HG02870 (cell line): ENCODE measurements at regions not wholly inside any gene's neighbourhood (a gene's known extent, or its start where the extent isn't known, plus 50 kb on each side); places are given as distances from the start of the nearest gene placed in this dataset.

Experiments used
- ATAC-seq: cut with Tn5 transposase; IDR thresholded peaks from one replicate; pipeline ENCODE4 v1.9.1; 2021; ENCODE audit warnings: mild to moderate bottlenecking, moderate library complexity; ENCODE audit not compliant: unreplicated experiment

- no peak for ATAC-seq
These were observed 128.5 kb upstream of the DST start for GRCh38 chr6:56771189-56771588.

- ATAC-seq = no peak
These were observed 127.4 kb upstream of the DST start for GRCh38 chr6:56770011-56770520.

- no peak for ATAC-seq
These were observed 125.3 kb upstream of the DST start for GRCh38 chr6:56767892-56768531.

- ATAC-seq = no peak
These were observed 124.7 kb upstream of the DST start for GRCh38 chr6:56767435-56767834.

- ATAC-seq = peak; percentile 79
These were observed 124.1 kb upstream of the DST start for GRCh38 chr6:56766806-56767178.

- no peak for ATAC-seq
These were observed 123.6 kb upstream of the DST start for GRCh38 chr6:56766139-56766805.

- ATAC-seq = no peak
These were observed 122.8 kb upstream of the DST start for GRCh38 chr6:56765494-56765893.

- peak; percentile 52 for ATAC-seq
These were observed 121.4 kb upstream of the DST start for GRCh38 chr6:56764081-56764566.

GRCh38 chr6:56761651-56762050, 119.0 kb upstream of the DST start:
- no peak for ATAC-seq

- ATAC-seq = no peak
These were observed 118.2 kb upstream of the DST start for GRCh38 chr6:56760842-56761241.

GRCh38 chr6:56759521-56759920, 116.8 kb upstream of the DST start:
- no peak for ATAC-seq

GRCh38 chr6:56758553-56758952, 115.9 kb upstream of the DST start:
- ATAC-seq = peak; percentile 31

GRCh38 chr6:56758120-56758519, 115.4 kb upstream of the DST start:
- ATAC-seq = no peak

GRCh38 chr6:56757588-56757984, 114.9 kb upstream of the DST start:
- ATAC-seq = peak; percentile 34

- ATAC-seq = no peak
These were observed 114.3 kb upstream of the DST start for GRCh38 chr6:56756791-56757587.

- no peak for ATAC-seq
These were observed 113.6 kb upstream of the DST start for GRCh38 chr6:56756219-56756789.

GRCh38 chr6:56755040-56755439, 112.4 kb upstream of the DST start:
- ATAC-seq = no peak

GRCh38 chr6:56753811-56754210, 111.1 kb upstream of the DST start:
- ATAC-seq = no peak

GRCh38 chr6:56752534-56752933, 109.8 kb upstream of the DST start:
- no peak for ATAC-seq

GRCh38 chr6:56752009-56752408, 109.3 kb upstream of the DST start:
- ATAC-seq = no peak

GRCh38 chr6:56751604-56752003, 108.9 kb upstream of the DST start:
- ATAC-seq = no peak
